HL-60 (cell line): ENCODE measurements at regions not wholly inside any gene's neighbourhood (a gene's known extent, or its start where the extent isn't known, plus 50 kb on each side); places are given as distances from the start of the nearest gene placed in this dataset.

ENCODE experiments used
- DNase-seq, 2 experiments: peaks; one replicate each; pipeline ENCODE4 v3.0.0-alpha.2; 2010 to 2020; ENCODE audit warnings: low read depth in 1 of 2, low spot score in 1 of 2
- H3K27ac ChIP-seq: fragments of 250-450 bp; sonication (Bioruptor Pico); replicated peaks from 2 replicates; pipeline ENCODE4 v1.5.1; 2020; ENCODE audit warnings: mild to moderate bottlenecking, moderate library complexity
- H3K27me3 ChIP-seq: fragments of 250-450 bp; sonication (Bioruptor Pico); 2 replicates; pipeline ENCODE4 v1.5.1; 2021; ENCODE audit warnings: mild to moderate bottlenecking, moderate library complexity; ENCODE audit not compliant: insufficient read depth, poor library complexity, severe bottlenecking
- H3K4me3 ChIP-seq: replicated peaks from 2 replicates; pipeline ENCODE4 v1.5.1; 2011; ENCODE audit warnings: mild to moderate bottlenecking, control low read depth, low read length; ENCODE audit not compliant: insufficient read depth
- CTCF ChIP-seq: IDR thresholded peaks from one replicate; pipeline ENCODE4 v1.5.1; 2011; ENCODE audit warnings: low read length, control low read depth, inconsistent platforms; ENCODE audit not compliant: insufficient read depth
- GABPA ChIP-seq: IDR thresholded peaks from 2 replicates; pipeline ENCODE4 v1.6.1; 2012; ENCODE audit warnings: low read depth
- POLR2AphosphoS5 ChIP-seq: IDR thresholded peaks from 2 replicates; pipeline ENCODE4 v1.6.1; 2012; ENCODE audit warnings: low read depth
- REST ChIP-seq: IDR thresholded peaks from 2 replicates; pipeline ENCODE4 v1.6.1; 2012; ENCODE audit warnings: low read depth; ENCODE audit not compliant: insufficient replicate concordance
- SPI1 ChIP-seq: IDR thresholded peaks from 2 replicates; pipeline ENCODE4 v1.6.1; 2012; ENCODE audit warnings: low read depth, mild to moderate bottlenecking, borderline replicate concordance

- TF ChIP-seq CTCF (no peak), POLR2AphosphoS5 (no peak), GABPA (no peak), REST (no peak), SPI1 (no peak)
- Histone ChIP-seq H3K27me3 (no peaks in the 10 kb centered on the region), H3K4me3 (no peak overlapping the region), H3K27ac (no peak overlapping the region)
- no peak for DNase-seq
These were observed 404.2 kb upstream of the CDIN1 start for GRCh38 chr15:36175186-36175740.

GRCh38 chr15:36175741-36176291, 403.6 kb upstream of the CDIN1 start:
- H3K27ac ChIP-seq = no peak overlapping the region
- TF ChIP-seq SPI1 (no peak), CTCF (no peak), GABPA (no peak), REST (no peak), POLR2AphosphoS5 (no peak)
- no peak for DNase-seq
- H3K27me3 ChIP-seq = no peaks in the 10 kb centered on the region
- no peak overlapping the region for H3K4me3 ChIP-seq

GRCh38 chr15:36177590-36178302, 401.7 kb upstream of the CDIN1 start:
- DNase-seq = no peak

More at GRCh38 chr15:36177590-36178302, 401.7 kb upstream of the CDIN1 start:
- Histone ChIP-seq H3K27me3 (no peaks in the 10 kb centered on the region), H3K27ac (no peak overlapping the region), H3K4me3 (no peak overlapping the region)
- no peak for TF ChIP-seq GABPA
- no peak for TF ChIP-seq CTCF
- TF ChIP-seq REST = no peak
- TF ChIP-seq SPI1 = no peak
- no peak for TF ChIP-seq POLR2AphosphoS5
